Epithelial cell of proximal tubule (primary cell): ENCODE measurements at regions not wholly inside any gene's neighbourhood (a gene's known extent, or its start where the extent isn't known, plus 50 kb on each side); places are given as distances from the start of the nearest gene placed in this dataset.

Experiments used
- DNase-seq: peaks from one replicate; pipeline ENCODE4 v3.0.0-alpha.2; 2011; ENCODE audit warnings: low read depth
- H3K4me3 ChIP-seq: 2 replicates; pipeline ENCODE4 v1.5.1; 2011; ENCODE audit warnings: low read depth, mild to moderate bottlenecking, low read length
- CTCF ChIP-seq: conservative IDR thresholded peaks from 2 replicates; pipeline ENCODE4 v1.5.1; 2012; ENCODE audit warnings: low read depth, mild to moderate bottlenecking, low read length

DNA sequence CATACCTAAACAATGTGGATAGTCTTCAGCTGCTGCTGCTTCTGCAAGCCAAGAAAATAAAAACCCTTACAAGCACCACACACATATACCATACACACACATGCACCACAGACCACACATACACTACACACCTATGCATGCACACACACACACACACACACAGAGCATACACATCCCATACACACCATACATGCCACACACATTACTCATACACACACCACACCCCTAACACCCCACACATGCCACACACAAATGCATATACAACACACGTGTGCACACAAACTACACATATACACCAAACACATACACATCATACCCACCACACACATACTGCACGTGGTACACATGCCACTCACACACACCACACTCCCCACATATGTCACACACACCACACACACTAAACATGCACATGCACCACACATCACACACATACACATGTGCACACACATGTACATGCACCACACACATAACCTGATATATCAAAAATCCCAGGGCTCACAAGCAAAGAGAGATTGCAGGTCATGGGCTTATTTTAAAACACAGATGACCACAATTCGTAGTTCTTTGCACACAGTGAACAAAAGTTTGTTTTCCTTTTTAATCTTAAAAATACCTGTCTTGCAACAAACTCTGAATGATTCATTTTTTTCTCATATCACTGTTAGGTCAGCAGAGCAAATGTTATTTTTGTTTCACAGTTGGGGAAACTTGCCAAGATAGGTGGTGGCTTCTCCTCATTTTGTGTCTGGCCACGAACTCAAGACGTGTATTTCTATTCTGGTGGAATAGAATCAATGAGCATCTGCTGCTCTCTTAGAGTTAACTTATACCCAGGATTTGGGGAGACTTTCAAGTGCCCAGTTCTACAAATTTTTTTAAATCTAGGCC, 456.6 kb downstream of the FGF9 start:
- no peak for TF ChIP-seq CTCF
- no peak for DNase-seq
- H3K4me3 ChIP-seq: no peak overlapping the region

DNA sequence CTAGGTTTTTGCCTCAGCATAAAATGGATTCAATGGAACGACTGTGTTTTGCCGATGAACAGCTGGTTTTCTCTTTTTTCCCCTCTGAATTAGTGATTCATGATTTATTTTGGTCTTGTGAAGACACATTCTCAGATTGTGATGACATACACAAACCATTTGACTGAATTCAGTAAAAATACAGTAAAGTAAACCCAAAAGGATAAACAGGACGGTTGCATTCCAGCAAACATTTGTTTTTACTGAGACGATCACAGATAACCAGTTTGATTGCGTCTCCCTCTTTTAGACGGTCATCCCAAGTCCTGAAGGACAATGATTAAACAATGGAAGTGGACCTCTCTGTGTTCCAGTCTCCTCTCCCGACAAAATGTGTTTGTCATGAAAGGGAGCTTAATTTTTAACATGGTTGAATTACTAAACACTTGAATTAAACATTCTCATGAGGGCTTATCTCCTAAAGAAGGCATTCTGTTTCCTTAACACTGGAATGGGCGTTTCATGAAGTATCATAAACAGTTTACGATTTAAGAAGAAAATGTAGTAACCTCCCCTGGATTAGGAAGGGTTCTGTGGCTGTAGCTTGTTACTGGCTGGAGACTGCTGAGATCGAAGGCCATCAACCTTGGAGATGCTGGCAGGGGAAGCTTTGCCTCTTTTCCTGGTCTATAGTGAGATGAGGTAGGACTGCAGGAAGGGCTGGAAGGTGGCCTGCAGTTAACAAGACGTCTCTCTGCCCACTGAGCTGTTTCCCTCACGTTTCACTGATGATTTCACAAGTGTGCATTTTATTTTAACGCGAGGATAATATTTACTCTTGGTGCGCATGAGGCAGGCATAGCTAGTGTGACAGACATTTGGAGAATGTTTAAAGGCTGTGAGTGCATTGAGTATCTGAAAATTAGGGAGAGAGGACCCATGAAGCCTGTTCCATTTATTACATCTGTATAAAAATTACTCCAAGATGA, 457.9 kb downstream of the FGF9 start:
- no peak for TF ChIP-seq CTCF
- no peak overlapping the region for H3K4me3 ChIP-seq
- peak; percentile 57 for DNase-seq

- no peak for TF ChIP-seq CTCF
- H3K4me3 ChIP-seq: no peak overlapping the region
- DNase-seq: no peak
Observed at GRCh38 chr13:22130254-22130653, 459.4 kb downstream of the FGF9 start.

DNA sequence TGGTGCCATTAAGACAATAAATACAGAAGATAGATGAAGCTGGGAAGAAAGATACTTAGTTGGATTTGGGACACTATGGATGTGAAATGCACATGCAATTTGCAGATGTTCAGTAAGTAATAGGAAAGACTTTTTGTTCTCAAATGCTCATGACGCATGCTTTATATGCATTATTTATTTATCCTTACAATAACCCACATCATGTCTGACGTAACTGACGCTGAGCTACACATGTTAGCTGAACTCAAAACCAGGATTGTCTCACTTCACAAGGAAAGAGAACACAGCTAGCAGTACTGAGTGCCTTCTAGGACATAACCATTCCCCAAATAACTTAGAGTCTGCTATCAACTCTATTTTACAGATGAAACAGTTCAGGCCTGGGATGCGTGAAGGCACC, 463.4 kb downstream of the FGF9 start:
- H3K4me3 ChIP-seq: no peak overlapping the region
- no peak for DNase-seq
- TF ChIP-seq CTCF: no peak

- H3K4me3 ChIP-seq: no peak overlapping the region
- no peak for DNase-seq
- TF ChIP-seq CTCF: no peak
Observed at GRCh38 chr13:22135446-22135845, 464.6 kb downstream of the FGF9 start.

- no peak for TF ChIP-seq CTCF
- no peak overlapping the region for H3K4me3 ChIP-seq
- no peak for DNase-seq
Observed at GRCh38 chr13:22137361-22138050, 466.6 kb downstream of the FGF9 start.
